HEK293 (cell line): ENCODE measurements at regions not wholly inside any gene's neighbourhood (a gene's known extent, or its start where the extent isn't known, plus 50 kb on each side); places are given as distances from the start of the nearest gene placed in this dataset.
A peak's percentile ranks its signal among the peaks of the same experiment; 100 is the strongest.

ENCODE experiments used
- CTCF ChIA-PET: fragments of 350-600 bp; formaldehyde crosslinking; extraction: SDS; loops from one replicate; lab custom pipeline; 2021; ENCODE audit warnings: antibody characterized with exemption; lab: Yijun Ruan, JAX
- POLR2A ChIA-PET: fragments of 300-600 bp; formaldehyde crosslinking; extraction: SDS; loops from one replicate; lab custom pipeline; 2020; ENCODE audit warnings: antibody characterized with exemption, inconsistent platforms; lab: Yijun Ruan, JAX
- H3K27ac ChIP-seq: fragments of 200-500 bp; sonication (Bioruptor generic); 2 replicates; pipeline ENCODE4 v1.5.1; 2014; ENCODE audit warnings: low read depth, low read length, control low read depth, inconsistent platforms; ENCODE audit errors: extremely low read depth
- H3K36me3 ChIP-seq, 2 experiments: fragments of 200-500 bp in 1 of 2; sonication (Bioruptor generic) in 1 of 2; 1 replicate in 1 of 2; 2 replicates in 1 of 2; pipeline ENCODE4 v1.5.1; 2014 to 2017; ENCODE audit warnings: inconsistent platforms in 2 of 2, low read length in 2 of 2; ENCODE audit not compliant: control insufficient read depth in 2 of 2, insufficient read depth in 1 of 2
- H3K4me1 ChIP-seq: fragments of 200-500 bp; sonication (Bioruptor generic); 2 replicates; pipeline ENCODE4 v1.5.1; 2014; ENCODE audit warnings: mild to moderate bottlenecking, low read length, inconsistent platforms; ENCODE audit not compliant: control insufficient read depth, insufficient read depth
- H3K4me3 ChIP-seq: 2 replicates; pipeline ENCODE4 v1.5.1; 2011; ENCODE audit warnings: low read depth, mild to moderate bottlenecking, control low read depth, low read length, moderate library complexity
- H3K9me3 ChIP-seq: fragments of 200-500 bp; sonication (Bioruptor generic); 2 replicates; pipeline ENCODE4 v1.5.1; 2014; ENCODE audit warnings: low read depth, low read length, inconsistent platforms; ENCODE audit not compliant: control insufficient read depth, insufficient read depth
- GLIS1 ChIP-seq: fragments of 450-650 bp; formaldehyde crosslinking; IDR thresholded peaks from 2 replicates; pipeline ENCODE4 v1.5.1; 2016; ENCODE audit warnings: missing biosample characterization, missing genetic modification characterization
- IKZF3 ChIP-seq: fragments of 450-650 bp; IDR thresholded peaks from 2 replicates; pipeline ENCODE4 v1.5.0; 2018; ENCODE audit warnings: missing biosample characterization, mild to moderate bottlenecking, missing genetic modification characterization, moderate library complexity
- PATZ1 ChIP-seq: fragments of 450-650 bp; formaldehyde crosslinking; IDR thresholded peaks from 2 replicates; pipeline ENCODE4 v1.5.1; 2016; ENCODE audit warnings: missing biosample characterization, missing genetic modification characterization
- PRDM10 ChIP-seq: fragments of 450-650 bp; formaldehyde crosslinking; IDR thresholded peaks from 2 replicates; pipeline ENCODE4 v1.5.1; 2016; ENCODE audit warnings: missing biosample characterization, missing genetic modification characterization
- PRDM6 ChIP-seq: fragments of 450-650 bp; formaldehyde crosslinking; IDR thresholded peaks from 2 replicates; pipeline ENCODE4 v1.5.1; 2017; ENCODE audit warnings: missing biosample characterization, missing genetic modification characterization
- ZBTB11 ChIP-seq: fragments of 450-650 bp; formaldehyde crosslinking; conservative IDR thresholded peaks from 2 replicates; pipeline ENCODE4 v1.5.1; 2016; ENCODE audit warnings: low read depth, missing biosample characterization, missing genetic modification characterization
- ZBTB48 ChIP-seq: fragments of 450-650 bp; formaldehyde crosslinking; IDR thresholded peaks from 2 replicates; pipeline ENCODE4 v1.5.1; 2016; ENCODE audit warnings: missing biosample characterization, missing genetic modification characterization
- ZBTB6 ChIP-seq: fragments of 450-650 bp; formaldehyde crosslinking; IDR thresholded peaks from 2 replicates; pipeline ENCODE4 v1.5.1; 2017; ENCODE audit warnings: missing biosample characterization, missing genetic modification characterization
- ZFHX2 ChIP-seq: fragments of 450-650 bp; formaldehyde crosslinking; conservative IDR thresholded peaks from 2 replicates; pipeline ENCODE4 v1.5.1; 2016; ENCODE audit warnings: missing biosample characterization, missing genetic modification characterization
- ZFP41 ChIP-seq: fragments of 450-650 bp; formaldehyde crosslinking; IDR thresholded peaks from 2 replicates; pipeline ENCODE4 v1.5.1; 2016; ENCODE audit warnings: missing biosample characterization, missing genetic modification characterization, borderline replicate concordance
- ZNF155 ChIP-seq: fragments of 450-650 bp; formaldehyde crosslinking; IDR thresholded peaks from 2 replicates; pipeline ENCODE4 v1.5.1; 2016; ENCODE audit warnings: missing biosample characterization, missing genetic modification characterization
- ZNF221 ChIP-seq: fragments of 450-650 bp; formaldehyde crosslinking; IDR thresholded peaks from 2 replicates; pipeline ENCODE4 v1.5.1; 2017; ENCODE audit warnings: missing biosample characterization, missing genetic modification characterization, borderline replicate concordance
- ZNF341 ChIP-seq: fragments of 450-650 bp; formaldehyde crosslinking; IDR thresholded peaks from 2 replicates; pipeline ENCODE4; 2016; ENCODE audit warnings: low read depth, missing biosample characterization, missing genetic modification characterization
- ZNF391 ChIP-seq: fragments of 450-650 bp; formaldehyde crosslinking; IDR thresholded peaks from 2 replicates; pipeline ENCODE4 v1.5.1; 2016; ENCODE audit warnings: low read depth, missing biosample characterization, missing genetic modification characterization, borderline replicate concordance
- ZNF600 ChIP-seq: fragments of 450-650 bp; formaldehyde crosslinking; IDR thresholded peaks from 2 replicates; pipeline ENCODE4 v1.5.1; 2016; ENCODE audit warnings: missing biosample characterization, missing genetic modification characterization
- ZNF692 ChIP-seq: fragments of 450-650 bp; formaldehyde crosslinking; IDR thresholded peaks from 2 replicates; pipeline ENCODE4 v1.5.1; 2016; ENCODE audit warnings: missing biosample characterization, missing genetic modification characterization
- ZNF791 ChIP-seq: fragments of 450-650 bp; formaldehyde crosslinking; IDR thresholded peaks from 2 replicates; pipeline ENCODE4 v1.5.1; 2016; ENCODE audit warnings: missing biosample characterization, missing genetic modification characterization
- ZNF843 ChIP-seq: fragments of 450-650 bp; formaldehyde crosslinking; IDR thresholded peaks from 2 replicates; pipeline ENCODE4 v1.5.1; 2016; ENCODE audit warnings: missing biosample characterization, missing genetic modification characterization
- ZSCAN30 ChIP-seq: fragments of 450-650 bp; IDR thresholded peaks from 2 replicates; pipeline ENCODE4 v1.5.1; 2018; ENCODE audit warnings: missing biosample characterization, mild to moderate bottlenecking, missing genetic modification characterization, moderate library complexity

GRCh38 chr12:65602610-65603295 lies 221.5 kb upstream of the HMGA2 start (continued):
- peak; percentile 23 for TF ChIP-seq PATZ1
- peak; percentile 81 for TF ChIP-seq ZFHX2 (tag by site-specific recombination)

GRCh38 chr12:65603438-65604351 lies 220.6 kb upstream of the HMGA2 start:
- H3K4me3 ChIP-seq, result 0 out of 2 replicates have a peak overlapping the region, but pooled peaks have one; percentile 5
- H3K36me3 ChIP-seq, result no peaks in the 10 kb centered on the region
- H3K4me1 ChIP-seq, result peaks cover 20% of the 10 kb centered on the region
- H3K9me3 ChIP-seq, result no peaks in the 10 kb centered on the region; the same call in 1 of the 2 replicates
- POLR2A ChIA-PET, result no interaction called here
- CTCF ChIA-PET, result interaction anchor here (0.6 to 2.7 kb wide), 16 partner anchors 9 to 484 kb away, joined by 3 to 21 read pairs (median 5); no protein-coding TSS in a partner anchor
- peak overlapping the region; percentile 75 for H3K27ac ChIP-seq
- 0 out of 2 replicates have a peak, but pooled peaks have one; percentile 29 for TF ChIP-seq IKZF3 (tag by site-specific recombination)
- no peak for TF ChIP-seq ZNF391 (tag by site-specific recombination)
- no peak for TF ChIP-seq ZNF155 (tag by site-specific recombination)
- TF ChIP-seq ZNF341 (tag by site-specific recombination), result peak; percentile 82
- TF ChIP-seq ZBTB48 (tag by site-specific recombination), result no peak
- TF ChIP-seq ZBTB6, result peak; percentile 44; the same call in 1 of the 2 replicates
- TF ChIP-seq ZNF791 (tag by site-specific recombination), result no peak
- no peak for TF ChIP-seq ZFP41 (tag by site-specific recombination)
- peak; percentile 99 for TF ChIP-seq ZNF600 (tag by site-specific recombination)
- TF ChIP-seq PRDM10 (tag by site-specific recombination), result peak; percentile 73
- peak; percentile 72 for TF ChIP-seq PRDM6 (tag by site-specific recombination)
- no peak for TF ChIP-seq ZBTB11 (tag by site-specific recombination)
- no peak for TF ChIP-seq ZNF221 (tag by site-specific recombination)
- TF ChIP-seq GLIS1, result peak; percentile 61
- 0 out of 2 replicates have a peak, but pooled peaks have one; percentile 7 for TF ChIP-seq ZNF692 (tag by site-specific recombination)
- no peak for TF ChIP-seq ZSCAN30 (tag by site-specific recombination)
- no peak for TF ChIP-seq ZNF843
